MM.1S (cell line): ENCODE measurements at regions not wholly inside any gene's neighbourhood (a gene's known extent, or its start where the extent isn't known, plus 50 kb on each side); places are given as distances from the start of the nearest gene placed in this dataset.

Source experiments
- CTCF ChIP-seq: fragments of 300-600 bp; sonication (generic); IDR thresholded peaks from 2 replicates; pipeline ENCODE4 v1.5.1; 2016; ENCODE audit warnings: antibody characterized with exemption, low read length, mixed read lengths
- EZH2 ChIP-seq: fragments of 300-600 bp; sonication (generic); optimal IDR thresholded peaks from 2 replicates; pipeline ENCODE3; 2017; ENCODE audit warnings: low read depth, mild to moderate bottlenecking, antibody characterized with exemption, low read length, mixed read lengths
- EZH2phosphoT487 ChIP-seq: fragments of 300-600 bp; sonication (generic); IDR thresholded peaks from 2 replicates; pipeline ENCODE4 v1.6.1; 2018; ENCODE audit warnings: antibody characterized with exemption, low read length

- TF ChIP-seq CTCF (peak; percentile 51), EZH2 (no peak), EZH2phosphoT487 (no peak)
Observed at GRCh38 chr2:105521176-105521575, 122.3 kb upstream of the FHL2 start.
